Neural progenitor cell (in vitro differentiated cells): ENCODE measurements at regions not wholly inside any gene's neighbourhood (a gene's known extent, or its start where the extent isn't known, plus 50 kb on each side); places are given as distances from the start of the nearest gene placed in this dataset.

Source experiments
- CTCF ChIP-seq: fragments of 200-600 bp; sonication (generic); IDR thresholded peaks from 2 replicates; pipeline ENCODE4 v1.5.1; 2017; ENCODE audit warnings: antibody characterized with exemption, mild to moderate bottlenecking
- EZH2 ChIP-seq: fragments of 200-600 bp; sonication (generic); IDR thresholded peaks from 2 replicates; pipeline ENCODE4 v1.6.1; 2017; ENCODE audit warnings: antibody characterized with exemption, mild to moderate bottlenecking, moderate library complexity
- EZH2phosphoT487 ChIP-seq: fragments of 200-600 bp; sonication (generic); IDR thresholded peaks from 2 replicates; pipeline ENCODE4 v1.6.1; 2017; ENCODE audit warnings: antibody characterized with exemption

- no peak for TF ChIP-seq EZH2
- no peak for TF ChIP-seq CTCF
- no peak for TF ChIP-seq EZH2phosphoT487
These were observed 681.0 kb downstream of the KCNJ3 start for GRCh38 chr2:155379494-155379893.
